Body of pancreas (tissue), 4 donors: ENCODE measurements at regions not wholly inside any gene's neighbourhood (a gene's known extent, or its start where the extent isn't known, plus 50 kb on each side); places are given as distances from the start of the nearest gene placed in this dataset.

Experiments used
- POLR2A ChIP-seq, 3 donors: fragments of 450-650 bp; IDR thresholded peaks; one replicate each; pipeline ENCODE4 v1.6.1; 2016; ENCODE audit warnings: antibody characterized with exemption in 3 of 3, mild to moderate bottlenecking in 2 of 3
- TF ChIP-seq, protein P1 (sequence below), 7 experiments: fragments of 450-650 bp in 4 of 7; fragments of 200-600 bp in 3 of 7; sonication (generic) in 3 of 7; IDR thresholded peaks; one replicate each; pipeline ENCODE4 v1.5.1; 2016 to 2019; ENCODE audit warnings: antibody characterized with exemption in 7 of 7

GRCh38 chr18:43780782-43781340, 503.6 kb upstream of the SYT4 start:
- no peak for TF ChIP-seq POLR2A (IDR thresholded peaks at IDR 0.05)
- TF ChIP-seq, protein P1, sequence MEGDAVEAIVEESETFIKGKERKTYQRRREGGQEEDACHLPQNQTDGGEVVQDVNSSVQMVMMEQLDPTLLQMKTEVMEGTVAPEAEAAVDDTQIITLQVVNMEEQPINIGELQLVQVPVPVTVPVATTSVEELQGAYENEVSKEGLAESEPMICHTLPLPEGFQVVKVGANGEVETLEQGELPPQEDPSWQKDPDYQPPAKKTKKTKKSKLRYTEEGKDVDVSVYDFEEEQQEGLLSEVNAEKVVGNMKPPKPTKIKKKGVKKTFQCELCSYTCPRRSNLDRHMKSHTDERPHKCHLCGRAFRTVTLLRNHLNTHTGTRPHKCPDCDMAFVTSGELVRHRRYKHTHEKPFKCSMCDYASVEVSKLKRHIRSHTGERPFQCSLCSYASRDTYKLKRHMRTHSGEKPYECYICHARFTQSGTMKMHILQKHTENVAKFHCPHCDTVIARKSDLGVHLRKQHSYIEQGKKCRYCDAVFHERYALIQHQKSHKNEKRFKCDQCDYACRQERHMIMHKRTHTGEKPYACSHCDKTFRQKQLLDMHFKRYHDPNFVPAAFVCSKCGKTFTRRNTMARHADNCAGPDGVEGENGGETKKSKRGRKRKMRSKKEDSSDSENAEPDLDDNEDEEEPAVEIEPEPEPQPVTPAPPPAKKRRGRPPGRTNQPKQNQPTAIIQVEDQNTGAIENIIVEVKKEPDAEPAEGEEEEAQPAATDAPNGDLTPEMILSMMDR (IDR thresholded peaks at IDR 0.05) = no peak
